ENCODE measurements at regions not wholly inside any gene's neighbourhood (a gene's known extent, or its start where the extent isn't known, plus 50 kb on each side); places are given as distances from the start of the nearest gene placed in this dataset.

GRCh38 chr9:79939819-79940218 lies 368.1 kb downstream of the TLE4 start:
- Mint-ChIP-seq H3K4me3 (no peak overlapping the region), H3K27me3 (no peaks in the 10 kb centered on the region), H3K27ac (no peak overlapping the region), H3K9me3 (no peaks in the 10 kb centered on the region), H3K36me3 (no peaks in the 10 kb centered on the region), H3K4me1 (no peaks in the 10 kb centered on the region)
- no peak for DNase-seq
- CTCF ChIA-PET: no interaction called here

GRCh38 chr9:79936336-79936735 lies 364.6 kb downstream of the TLE4 start:
- no peak overlapping the region for H3K4me3 Mint-ChIP-seq
- H3K9me3 Mint-ChIP-seq: no peaks in the 10 kb centered on the region

GRCh38 chr9:79929285-79929684 lies 357.5 kb downstream of the TLE4 start:
- no peaks in the 10 kb centered on the region for H3K27me3 Mint-ChIP-seq
- CTCF ChIA-PET: interaction anchor here (0.7 kb wide), 1 partner anchor 348 kb away, joined by 3 read pairs; no protein-coding TSS in a partner anchor

More at GRCh38 chr9:79936336-79936735, 364.6 kb downstream of the TLE4 start:
- DNase-seq: no peak
- Mint-ChIP-seq H3K4me1 (no peaks in the 10 kb centered on the region), H3K27me3 (no peaks in the 10 kb centered on the region), H3K27ac (no peak overlapping the region), H3K36me3 (no peaks in the 10 kb centered on the region)
- CTCF ChIA-PET: no interaction called here

GRCh38 chr9:79928661-79929223 lies 357.0 kb downstream of the TLE4 start:
- no peaks in the 10 kb centered on the region for H3K36me3 Mint-ChIP-seq
- DNase-seq: no peak
- no peaks in the 10 kb centered on the region for H3K27me3 Mint-ChIP-seq
- CTCF ChIA-PET: interaction anchor here (0.7 kb wide), 1 partner anchor 347 kb away, joined by 3 read pairs; no protein-coding TSS in a partner anchor
- H3K9me3 Mint-ChIP-seq: no peaks in the 10 kb centered on the region
- no peak overlapping the region for H3K4me3 Mint-ChIP-seq
- no peaks in the 10 kb centered on the region for H3K4me1 Mint-ChIP-seq
- no peak overlapping the region for H3K27ac Mint-ChIP-seq

More at GRCh38 chr9:79929285-79929684, 357.5 kb downstream of the TLE4 start:
- no peaks in the 10 kb centered on the region for H3K4me1 Mint-ChIP-seq
- no peak overlapping the region for H3K4me3 Mint-ChIP-seq
- no peak for DNase-seq
- no peaks in the 10 kb centered on the region for H3K36me3 Mint-ChIP-seq
- no peak overlapping the region for H3K27ac Mint-ChIP-seq
- no peaks in the 10 kb centered on the region for H3K9me3 Mint-ChIP-seq

GRCh38 chr9:79925326-79925725 lies 353.6 kb downstream of the TLE4 start:
- no peaks in the 10 kb centered on the region for H3K36me3 Mint-ChIP-seq
- no peaks in the 10 kb centered on the region for H3K4me1 Mint-ChIP-seq
- no peak overlapping the region for H3K27ac Mint-ChIP-seq
- H3K27me3 Mint-ChIP-seq: no peaks in the 10 kb centered on the region
- no peak for DNase-seq
- H3K4me3 Mint-ChIP-seq: no peak overlapping the region
- CTCF ChIA-PET: no interaction called here
- H3K9me3 Mint-ChIP-seq: no peaks in the 10 kb centered on the region

GRCh38 chr9:79924836-79925235 lies 353.1 kb downstream of the TLE4 start:
- H3K27ac Mint-ChIP-seq: no peak overlapping the region
- no peaks in the 10 kb centered on the region for H3K27me3 Mint-ChIP-seq
- no peak overlapping the region for H3K4me3 Mint-ChIP-seq
- DNase-seq: no peak
- H3K9me3 Mint-ChIP-seq: no peaks in the 10 kb centered on the region
- no peaks in the 10 kb centered on the region for H3K36me3 Mint-ChIP-seq
- H3K4me1 Mint-ChIP-seq: no peaks in the 10 kb centered on the region
- CTCF ChIA-PET: no interaction called here

GRCh38 chr9:79917421-79917820 lies 345.7 kb downstream of the TLE4 start:
- no peak for DNase-seq
- CTCF ChIA-PET: no interaction called here
- H3K27me3 Mint-ChIP-seq: no peaks in the 10 kb centered on the region
- H3K36me3 Mint-ChIP-seq: no peaks in the 10 kb centered on the region
- H3K4me3 Mint-ChIP-seq: no peak overlapping the region
- H3K9me3 Mint-ChIP-seq: no peaks in the 10 kb centered on the region
- H3K27ac Mint-ChIP-seq: no peak overlapping the region
- no peaks in the 10 kb centered on the region for H3K4me1 Mint-ChIP-seq

- H3K9me3 Mint-ChIP-seq: no peaks in the 10 kb centered on the region
- no peaks in the 10 kb centered on the region for H3K27me3 Mint-ChIP-seq
- no peak overlapping the region for H3K4me3 Mint-ChIP-seq
- DNase-seq: no peak
- H3K36me3 Mint-ChIP-seq: no peaks in the 10 kb centered on the region
- CTCF ChIA-PET: interaction anchor here (0.8 kb wide), 1 partner anchor 42 kb away, joined by 3 read pairs; no protein-coding TSS in a partner anchor
- no peak overlapping the region for H3K27ac Mint-ChIP-seq
- no peaks in the 10 kb centered on the region for H3K4me1 Mint-ChIP-seq
These were observed 342.1 kb downstream of the TLE4 start for GRCh38 chr9:79913867-79914266.

GRCh38 chr9:79912318-79913070 lies 340.7 kb downstream of the TLE4 start:
- H3K4me1 Mint-ChIP-seq: no peaks in the 10 kb centered on the region
- no peaks in the 10 kb centered on the region for H3K36me3 Mint-ChIP-seq
- no peaks in the 10 kb centered on the region for H3K9me3 Mint-ChIP-seq
- no peak overlapping the region for H3K4me3 Mint-ChIP-seq
- H3K27ac Mint-ChIP-seq: no peak overlapping the region
- CTCF ChIA-PET: no interaction called here
- no peak for DNase-seq
- H3K27me3 Mint-ChIP-seq: no peaks in the 10 kb centered on the region

GRCh38 chr9:79911724-79912123 lies 340.0 kb downstream of the TLE4 start:
- DNase-seq: no peak
- H3K27me3 Mint-ChIP-seq: no peaks in the 10 kb centered on the region
- no peaks in the 10 kb centered on the region for H3K4me1 Mint-ChIP-seq
- H3K27ac Mint-ChIP-seq: no peak overlapping the region
- H3K36me3 Mint-ChIP-seq: no peaks in the 10 kb centered on the region
- H3K4me3 Mint-ChIP-seq: no peak overlapping the region
- no peaks in the 10 kb centered on the region for H3K9me3 Mint-ChIP-seq
- CTCF ChIA-PET: no interaction called here

GRCh38 chr9:79902825-79903600 lies 331.2 kb downstream of the TLE4 start:
- Mint-ChIP-seq H3K27me3 (no peaks in the 10 kb centered on the region), H3K4me1 (no peaks in the 10 kb centered on the region), H3K9me3 (no peaks in the 10 kb centered on the region), H3K36me3 (no peaks in the 10 kb centered on the region), H3K27ac (no peak overlapping the region), H3K4me3 (no peak overlapping the region)
- no peak for DNase-seq
- CTCF ChIA-PET: no interaction called here

GRCh38 chr9:79900754-79901153 lies 329.0 kb downstream of the TLE4 start:
- Mint-ChIP-seq H3K4me1 (no peaks in the 10 kb centered on the region), H3K9me3 (no peaks in the 10 kb centered on the region), H3K36me3 (no peaks in the 10 kb centered on the region), H3K4me3 (no peak overlapping the region), H3K27ac (no peak overlapping the region), H3K27me3 (no peaks in the 10 kb centered on the region)
- DNase-seq: no peak
- CTCF ChIA-PET: no interaction called here

GRCh38 chr9:79896390-79896980 lies 324.7 kb downstream of the TLE4 start:
- Mint-ChIP-seq H3K4me1 (no peaks in the 10 kb centered on the region), H3K27me3 (no peaks in the 10 kb centered on the region), H3K4me3 (no peak overlapping the region), H3K27ac (no peak overlapping the region), H3K9me3 (no peaks in the 10 kb centered on the region), H3K36me3 (no peaks in the 10 kb centered on the region)
- CTCF ChIA-PET: no interaction called here
- DNase-seq: no peak

GRCh38 chr9:79895232-79895631 lies 323.5 kb downstream of the TLE4 start:
- Mint-ChIP-seq H3K36me3 (no peaks in the 10 kb centered on the region), H3K9me3 (no peaks in the 10 kb centered on the region), H3K27me3 (no peaks in the 10 kb centered on the region), H3K4me3 (no peak overlapping the region), H3K4me1 (no peaks in the 10 kb centered on the region), H3K27ac (no peak overlapping the region)
- no peak for DNase-seq
- CTCF ChIA-PET: no interaction called here
